Hippocampal formation (tissue), 2 donors: ENCODE measurements at regions not wholly inside any gene's neighbourhood (a gene's known extent, or its start where the extent isn't known, plus 50 kb on each side); places are given as distances from the start of the nearest gene placed in this dataset.
"Not testable (repeated sequence)": the region's sequence is repeated elsewhere in the genome, so short reads cannot be mapped to it uniquely, and the experiment has no call there.

Source experiments
- DNase-seq, 2 donors: peaks; one replicate each; lab custom pipeline; 2025; lab: John Stamatoyannopoulos, UW

DNA sequence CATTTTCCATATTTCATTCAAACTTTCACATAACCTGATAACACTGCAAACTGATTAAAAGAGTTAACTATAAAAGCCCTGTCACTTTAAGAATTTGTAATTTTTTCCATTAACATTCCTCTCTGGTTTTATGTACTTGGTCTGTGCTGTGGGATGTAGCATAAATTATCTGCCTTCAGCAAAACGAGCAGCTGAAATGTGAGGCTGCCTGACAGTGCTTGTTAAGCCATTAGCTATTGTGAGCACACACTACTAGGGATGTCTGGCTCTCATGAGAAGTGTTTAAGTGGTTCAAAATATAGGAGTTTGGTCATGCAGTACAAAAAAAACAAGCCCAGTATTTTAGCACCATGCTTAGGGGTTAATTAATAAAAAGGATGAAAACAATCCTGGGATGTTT, 63.0 kb downstream of the HOXA1 start:
- no peak for DNase-seq

- no peak for DNase-seq
Measured at GRCh38 chr7:27031289-27032172, 64.3 kb downstream of the HOXA1 start.

- no peak for DNase-seq
Measured at GRCh38 chr7:27030393-27031050, 65.3 kb downstream of the HOXA1 start.

DNA sequence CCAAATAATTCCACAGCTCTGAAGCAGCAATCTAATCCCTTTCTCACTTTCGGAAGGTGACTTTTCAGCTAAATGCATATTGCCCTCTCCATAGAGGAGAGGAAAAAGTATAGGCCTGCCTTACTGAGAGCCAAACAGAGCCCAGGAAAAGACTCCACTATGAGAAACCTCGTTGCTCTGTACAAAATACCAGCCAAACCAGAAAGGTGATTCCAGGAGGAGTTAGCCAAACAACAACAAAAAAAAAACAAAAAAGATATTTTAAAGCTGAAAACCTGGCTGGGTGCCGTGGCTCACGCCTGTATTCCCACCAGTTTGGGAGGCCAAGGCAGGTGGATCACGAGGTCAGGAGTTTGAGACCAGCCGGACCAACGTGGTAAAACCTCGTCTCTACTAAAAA, 70.5 kb downstream of the HOXA1 start:
- no peak for DNase-seq

- DNase-seq, result no peak
Measured at GRCh38 chr7:27010068-27010467, 85.7 kb downstream of the HOXA1 start.

GRCh38 chr7:27000496-27000895, 95.3 kb downstream of the HOXA1 start:
- no peak for DNase-seq

GRCh38 chr7:26998284-26998683, 97.5 kb downstream of the HOXA1 start:
- DNase-seq, result not testable (repeated sequence)

DNA sequence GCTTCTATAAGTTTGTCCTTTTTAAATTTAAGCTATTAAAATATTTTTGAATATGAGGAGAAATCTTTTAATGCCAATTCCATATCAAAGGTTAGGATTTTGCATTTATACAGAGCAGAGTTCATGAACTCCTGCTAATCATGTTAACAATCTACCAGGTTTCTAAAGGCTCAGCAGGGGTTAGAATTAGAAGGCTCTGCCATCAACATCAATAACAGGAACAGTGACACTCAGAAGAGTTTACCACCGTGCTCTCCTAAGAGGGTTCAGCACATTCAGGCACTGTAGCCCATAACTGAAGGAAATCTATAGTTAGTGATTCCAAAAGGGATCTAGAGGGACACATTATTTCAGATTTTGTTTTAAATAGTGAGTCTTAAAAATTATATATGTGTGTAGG, 100.1 kb downstream of the HOXA1 start:
- DNase-seq, result no peak

GRCh38 chr7:26993816-26994810, 101.7 kb downstream of the HOXA1 start:
- DNase-seq, result no peak

- DNase-seq, result no peak
Measured at GRCh38 chr7:26992670-26993069, 103.1 kb downstream of the HOXA1 start.

DNA sequence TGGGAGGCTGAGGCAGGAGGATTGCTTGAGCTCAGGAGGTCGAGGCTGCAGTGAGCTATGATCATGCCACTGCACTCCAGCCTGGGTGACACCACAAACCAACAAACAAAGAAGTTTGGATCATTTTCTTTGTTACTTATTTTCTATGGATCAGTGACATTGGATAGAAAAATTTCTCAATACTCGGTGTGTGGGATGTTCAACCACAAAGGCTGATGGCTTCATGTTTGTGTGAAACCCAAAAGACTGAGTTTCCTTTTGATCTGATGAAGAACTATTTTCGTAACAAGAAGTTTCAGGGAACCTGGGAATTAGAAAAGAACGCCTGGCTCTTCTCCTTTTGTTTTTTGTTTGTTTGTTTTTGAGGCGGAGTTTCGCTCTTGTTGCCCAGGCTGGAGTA, 104.0 kb downstream of the HOXA1 start:
- DNase-seq, result no peak

GRCh38 chr7:26989897-26990670, 105.7 kb downstream of the HOXA1 start:
- no peak for DNase-seq

DNA sequence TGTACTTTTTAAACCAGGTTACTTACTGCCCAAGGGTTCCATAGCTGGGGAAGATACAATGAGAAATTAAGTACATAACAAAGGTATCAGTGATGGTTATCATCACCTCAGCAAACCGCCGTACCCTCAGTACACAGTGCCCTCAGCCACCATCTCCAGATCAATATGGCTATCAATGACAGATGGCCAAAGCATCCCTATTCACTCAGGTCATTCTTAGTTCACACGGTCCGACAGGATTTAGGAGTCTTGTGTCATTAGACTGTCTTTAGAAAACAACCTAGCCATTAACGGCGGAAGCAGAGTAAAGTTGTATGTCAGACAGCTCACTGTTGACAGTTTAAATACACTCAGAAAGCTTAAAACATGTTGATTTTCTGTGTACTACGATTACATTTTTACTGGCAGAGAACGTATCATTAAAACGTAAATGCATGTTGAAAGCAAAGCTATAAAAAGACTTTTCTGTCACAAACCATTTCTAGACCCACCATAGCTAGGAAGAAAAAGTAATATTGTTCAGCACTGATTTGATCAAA, 106.9 kb downstream of the HOXA1 start:
- no peak for DNase-seq

DNA sequence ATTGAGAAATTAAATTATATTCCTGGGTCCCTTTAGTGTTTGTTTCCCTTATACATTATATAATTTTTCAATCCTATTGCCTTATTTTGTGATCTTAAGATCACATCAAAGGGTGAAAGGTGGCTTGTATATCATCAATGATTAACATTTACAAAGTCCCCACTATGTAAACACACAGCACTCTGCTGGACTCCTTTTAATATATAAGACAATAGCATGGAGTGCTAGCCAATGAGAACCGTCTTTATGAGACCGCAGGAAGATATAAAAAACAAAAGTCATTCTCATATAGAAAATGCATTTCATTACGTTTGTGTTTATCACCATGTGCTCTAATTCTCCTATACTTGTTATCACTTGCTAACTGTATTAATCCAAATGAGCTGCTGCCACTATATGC, 108.5 kb downstream of the HOXA1 start:
- no peak for DNase-seq

- no peak for DNase-seq
Measured at GRCh38 chr7:26978146-26978545, 113.8 kb upstream of the SKAP2 start.

- DNase-seq, result no peak
Measured at GRCh38 chr7:26976840-26977239, 112.5 kb upstream of the SKAP2 start.

GRCh38 chr7:26971924-26972323, 107.5 kb upstream of the SKAP2 start:
- DNase-seq, result not testable (repeated sequence)

GRCh38 chr7:26965724-26966123, 101.3 kb upstream of the SKAP2 start:
- DNase-seq, result no peak

DNA sequence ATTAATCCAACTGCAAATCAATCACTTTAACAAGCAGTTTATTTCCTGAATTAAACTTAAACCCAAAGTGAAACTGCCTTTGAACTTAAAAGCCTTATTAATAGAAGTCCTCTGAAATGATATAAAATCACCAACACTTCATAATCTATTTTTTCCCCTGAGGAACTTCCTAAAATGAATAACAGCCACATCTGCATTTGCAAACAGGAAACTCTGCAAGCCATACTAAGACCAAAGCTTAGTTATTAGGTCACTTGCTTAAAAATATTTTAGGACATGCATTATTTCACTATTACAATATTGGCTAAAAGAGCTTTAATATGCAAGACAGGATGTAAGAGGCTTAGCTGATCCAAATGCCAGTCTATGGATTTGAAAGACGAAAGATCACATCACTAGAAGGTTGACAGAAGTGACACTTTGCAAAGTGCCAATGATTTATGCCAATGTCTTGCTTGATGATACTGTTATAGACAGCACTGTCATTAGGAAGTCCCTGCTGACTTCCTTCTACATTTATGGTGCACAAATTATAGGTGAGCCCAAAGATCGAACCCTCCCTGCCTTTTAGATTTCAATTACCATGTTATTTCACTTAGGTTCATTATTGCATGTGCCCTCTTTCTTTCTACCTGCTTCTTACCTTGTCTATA, 99.9 kb upstream of the SKAP2 start:
- DNase-seq, result no peak

DNA sequence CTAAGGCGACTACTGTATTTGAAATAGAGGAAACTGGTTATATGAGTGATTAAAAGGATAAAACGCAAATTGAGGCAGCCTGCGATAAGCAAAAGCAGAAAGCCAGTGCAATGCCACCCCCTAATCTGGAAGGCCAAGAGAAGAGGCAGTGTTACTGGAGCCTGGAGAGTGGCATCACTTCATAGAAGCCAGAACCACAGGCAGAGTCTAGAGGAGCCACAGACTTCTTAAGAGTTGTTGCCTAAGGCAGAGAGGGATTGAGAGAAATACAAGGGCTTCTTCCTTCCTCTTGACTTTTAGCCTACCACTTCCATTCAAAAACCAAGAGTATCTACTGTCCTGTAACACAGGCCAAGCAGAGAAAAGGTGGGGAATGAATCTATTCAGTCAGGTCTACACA, 94.9 kb upstream of the SKAP2 start:
- no peak for DNase-seq

DNA sequence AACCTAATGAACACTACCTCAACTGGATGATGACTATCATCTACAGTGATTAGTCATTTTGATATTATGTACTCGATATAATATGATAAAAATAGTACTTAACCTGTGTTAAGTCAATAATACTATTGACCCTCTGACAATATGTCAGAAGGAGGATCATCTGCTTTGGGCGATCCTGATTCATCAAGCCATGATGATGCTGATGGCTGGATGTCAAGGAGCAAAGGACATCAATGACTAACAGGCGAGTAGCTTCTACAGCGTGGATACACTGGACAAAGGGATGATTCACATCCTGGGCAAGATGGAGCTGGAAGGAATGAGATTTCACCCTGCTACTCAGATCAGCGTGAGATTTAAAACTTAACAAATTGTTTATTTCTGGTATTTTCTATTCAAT, 94.4 kb upstream of the SKAP2 start:
- no peak for DNase-seq
